ENCODE measurements at regions not wholly inside any gene's neighbourhood (a gene's known extent, or its start where the extent isn't known, plus 50 kb on each side); places are given as distances from the start of the nearest gene placed in this dataset.

GRCh38 chr5:61860978-61861377 is 445.0 kb upstream of the KIF2A start (continued):
- no peak for TF ChIP-seq REST (IDR thresholded peaks at IDR 0.05)
- no peak for TF ChIP-seq HNF4A (conservative IDR thresholded peaks at IDR 0.05)

- no peak for DNase-seq (ENCODE audit: low spot score)
- H3K4me3 ChIP-seq (ENCODE audit: low read depth in 1 of 3, low read length in 3 of 3) = no peak overlapping the region
- peaks cover 0 to 3% (median under 1%) of the 10 kb centered on the region in 4 donors for H3K9me3 ChIP-seq (ENCODE audit: control insufficient read depth in 4 of 4, low read length in 3 of 4)
- no peaks in the 10 kb centered on the region for H3K36me3 ChIP-seq (ENCODE audit: control insufficient read depth in 4 of 4, insufficient read depth in 3 of 4, low read depth in 1 of 4, low read length in 3 of 4)
- no peaks in the 10 kb centered on the region for H3K27me3 ChIP-seq (ENCODE audit: control insufficient read depth in 4 of 4, insufficient read depth in 4 of 4, low read length in 3 of 4)
- WGBS = 67% methylated on average over 3 of the region's 3 CpGs
- no peak overlapping the region for H3K9ac ChIP-seq (ENCODE audit: low read depth in 1 of 2, low read length in 2 of 2)
- no peaks in the 10 kb centered on the region for H3K4me1 ChIP-seq (ENCODE audit: control insufficient read depth in 4 of 4, insufficient read depth in 4 of 4, low read length in 3 of 4)
- TF ChIP-seq TAF1 (conservative IDR thresholded peaks at IDR 0.05) (no peak), MAX (IDR thresholded peaks at IDR 0.05) (no peak), RXRA (IDR thresholded peaks at IDR 0.05) (no peak), CTCF (IDR thresholded peaks at IDR 0.05; ENCODE audit: low read depth, low read length, missing input control) (no peak), RAD21 (IDR thresholded peaks at IDR 0.05) (no peak), JUND (IDR thresholded peaks at IDR 0.05) (no peak), GABPA (IDR thresholded peaks at IDR 0.05 in 1 of 2, conservative IDR thresholded peaks at IDR 0.05 in 1 of 2) (no peak), ATF3 (IDR thresholded peaks at IDR 0.05) (no peak), HNF4A (conservative IDR thresholded peaks at IDR 0.05) (no peak), REST (IDR thresholded peaks at IDR 0.05) (no peak)
- no peak overlapping the region for H3K27ac ChIP-seq (ENCODE audit: low read depth in 1 of 2, low read length in 2 of 2)
These were observed 439.1 kb upstream of the KIF2A start for GRCh38 chr5:61866930-61867329.
